Kidney capillary endothelial cell (primary cell): ENCODE measurements at regions not wholly inside any gene's neighbourhood (a gene's known extent, or its start where the extent isn't known, plus 50 kb on each side); places are given as distances from the start of the nearest gene placed in this dataset.
A peak's percentile ranks its signal among the peaks of the same experiment; 100 is the strongest.

Experiments
- DNase-seq: peaks from one replicate; pipeline ENCODE4 v3.0.0-alpha.2; 2018; ENCODE audit warnings: low spot score

DNA sequence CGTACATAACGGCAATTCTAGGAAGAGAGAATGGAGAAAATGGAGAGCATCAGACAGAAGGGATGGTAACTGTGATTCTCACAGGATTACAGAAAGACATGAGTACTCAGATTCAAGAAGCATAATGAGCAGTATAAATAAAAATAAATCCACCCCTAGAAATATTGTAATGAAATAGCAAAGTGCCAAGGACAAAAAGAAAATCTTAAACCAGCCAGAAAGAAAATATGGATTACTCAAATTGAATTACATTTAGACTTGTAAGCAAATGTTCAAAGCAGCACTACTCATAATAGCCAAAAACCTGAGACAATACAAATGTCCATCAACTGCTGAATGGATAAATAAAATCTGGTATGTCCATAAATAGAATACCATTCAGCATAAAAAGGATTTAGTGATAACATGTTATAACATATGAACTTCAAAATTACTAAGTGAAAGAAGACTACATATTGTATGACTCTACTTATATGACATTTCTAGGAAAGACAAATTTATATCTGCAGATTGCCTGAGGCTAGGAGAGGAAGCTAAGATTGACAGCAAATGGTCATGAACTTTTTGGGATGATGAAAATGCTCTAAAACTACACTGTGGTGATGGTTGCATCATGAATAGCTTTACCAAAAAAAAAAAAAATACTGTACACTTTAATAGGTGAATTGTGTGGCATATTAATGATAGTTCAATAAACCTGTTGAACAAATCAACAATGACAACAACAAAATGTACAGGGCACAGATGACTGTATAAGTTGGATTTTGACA, 63.4 kb upstream of the SPTBN1 start:
- DNase-seq: no peak

DNA sequence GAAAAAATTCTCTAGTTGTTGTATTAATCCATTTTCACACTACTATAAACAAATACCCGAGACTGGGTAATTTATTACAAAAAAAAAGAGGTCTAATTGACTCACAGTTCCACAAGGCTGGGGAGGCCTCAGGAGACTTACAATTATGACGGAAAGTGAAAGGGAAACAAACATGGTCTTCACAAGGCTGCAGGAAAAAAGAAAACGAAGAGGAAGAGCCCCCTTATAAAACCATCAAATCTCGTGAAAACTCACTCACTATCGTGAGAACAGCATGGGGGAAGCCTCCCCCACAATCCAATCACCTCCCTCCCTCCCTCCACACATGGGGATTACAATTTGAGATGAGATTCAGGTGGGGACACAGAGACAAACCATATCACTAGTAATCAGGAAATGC, 61.7 kb upstream of the SPTBN1 start:
- DNase-seq: no peak

DNA sequence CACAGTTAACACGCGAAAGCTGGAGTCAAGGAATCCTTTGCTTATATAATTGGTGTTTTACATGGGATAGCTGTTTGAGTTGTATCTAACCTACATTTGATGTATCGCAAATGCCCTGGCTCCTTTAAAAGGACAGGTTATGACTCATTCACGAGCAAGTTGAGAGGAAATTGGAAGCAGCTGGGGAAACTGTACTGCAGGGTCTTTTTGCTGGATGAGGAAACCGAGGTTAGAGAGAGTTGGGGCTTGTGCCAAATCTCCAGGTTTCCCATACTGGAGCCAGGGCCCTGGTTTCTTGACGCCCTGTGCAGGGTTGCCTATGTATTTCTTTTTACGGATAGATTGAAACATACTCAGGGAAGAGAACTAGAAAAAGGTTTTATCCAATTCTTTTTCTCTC, 60.0 kb upstream of the SPTBN1 start:
- peak; percentile 56 for DNase-seq

DNA sequence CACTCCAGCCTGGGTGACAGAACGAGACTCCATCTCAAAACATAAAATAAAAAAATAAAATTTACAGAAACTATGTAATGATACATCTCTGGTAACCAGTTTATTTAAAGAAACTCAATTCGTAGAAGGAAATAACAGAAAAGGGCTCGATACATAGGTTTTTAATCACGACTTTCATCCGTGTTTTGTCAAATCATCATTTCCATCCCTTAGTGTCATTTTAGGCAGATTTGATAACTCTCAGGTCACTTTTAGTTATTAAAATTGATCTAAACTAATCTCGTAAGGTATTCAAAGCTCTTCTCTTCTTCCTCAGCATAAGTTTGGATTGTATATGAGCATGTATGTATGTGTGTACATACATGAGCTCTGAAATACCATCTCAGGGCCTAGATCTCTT, 59.3 kb upstream of the SPTBN1 start:
- DNase-seq: no peak

DNA sequence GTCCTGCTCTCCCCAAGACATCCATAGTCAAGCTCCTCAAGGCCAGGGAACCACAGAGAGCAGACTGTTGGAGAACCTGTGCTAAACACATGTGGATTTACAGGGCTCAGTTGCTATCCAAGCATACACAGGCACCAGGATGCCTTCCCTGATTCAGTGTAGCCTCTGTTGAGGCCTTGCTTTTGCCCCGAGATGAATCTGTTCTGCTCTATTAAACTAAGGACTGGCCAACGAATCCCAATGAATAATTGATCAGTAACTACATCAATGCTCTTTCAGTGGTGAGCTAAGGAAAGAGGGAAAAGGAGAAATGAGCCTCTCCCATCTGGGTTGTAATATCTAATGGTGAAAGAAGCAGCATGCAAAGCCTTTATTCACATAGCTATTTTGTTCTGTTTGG, 58.7 kb upstream of the SPTBN1 start:
- no peak for DNase-seq

DNA sequence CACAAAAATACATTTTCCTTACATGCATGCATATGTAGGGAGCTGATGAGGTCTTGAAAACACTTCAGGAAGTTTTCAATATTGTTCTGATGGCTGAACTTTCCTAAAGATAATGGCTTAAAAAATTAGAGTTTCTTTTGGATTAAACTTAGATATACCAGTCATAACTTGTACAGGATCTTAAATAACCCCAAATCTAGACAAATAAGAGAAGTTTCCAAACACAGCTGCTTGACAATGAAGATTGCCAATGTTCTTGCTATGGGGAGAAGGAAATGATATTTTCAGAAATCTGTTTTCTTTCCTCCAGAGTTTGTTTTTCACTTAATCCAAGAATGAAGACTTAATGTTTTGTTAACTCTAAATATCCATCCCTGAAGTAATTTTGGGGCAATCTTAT, 54.6 kb upstream of the SPTBN1 start:
- no peak for DNase-seq

DNA sequence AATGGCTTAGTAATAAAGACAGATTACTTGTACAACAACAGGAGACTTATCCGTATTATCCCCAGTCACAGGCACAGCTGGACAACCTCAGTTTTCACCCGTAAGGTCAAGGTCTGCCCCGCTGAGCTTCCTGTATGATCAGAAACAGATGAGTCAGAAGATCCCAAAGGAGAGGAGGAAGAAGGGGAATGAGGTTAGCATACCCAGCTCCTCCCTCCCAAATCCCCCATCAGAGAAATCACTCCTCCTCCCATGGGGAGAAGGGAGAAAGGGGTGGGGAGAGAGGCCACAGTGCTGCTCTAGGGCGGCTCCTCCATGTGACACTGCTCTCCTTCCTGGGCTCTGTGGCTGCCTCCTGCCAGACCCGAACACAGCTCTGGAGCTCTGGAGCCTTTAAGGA, 53.8 kb upstream of the SPTBN1 start:
- DNase-seq: peak; percentile 21

DNA sequence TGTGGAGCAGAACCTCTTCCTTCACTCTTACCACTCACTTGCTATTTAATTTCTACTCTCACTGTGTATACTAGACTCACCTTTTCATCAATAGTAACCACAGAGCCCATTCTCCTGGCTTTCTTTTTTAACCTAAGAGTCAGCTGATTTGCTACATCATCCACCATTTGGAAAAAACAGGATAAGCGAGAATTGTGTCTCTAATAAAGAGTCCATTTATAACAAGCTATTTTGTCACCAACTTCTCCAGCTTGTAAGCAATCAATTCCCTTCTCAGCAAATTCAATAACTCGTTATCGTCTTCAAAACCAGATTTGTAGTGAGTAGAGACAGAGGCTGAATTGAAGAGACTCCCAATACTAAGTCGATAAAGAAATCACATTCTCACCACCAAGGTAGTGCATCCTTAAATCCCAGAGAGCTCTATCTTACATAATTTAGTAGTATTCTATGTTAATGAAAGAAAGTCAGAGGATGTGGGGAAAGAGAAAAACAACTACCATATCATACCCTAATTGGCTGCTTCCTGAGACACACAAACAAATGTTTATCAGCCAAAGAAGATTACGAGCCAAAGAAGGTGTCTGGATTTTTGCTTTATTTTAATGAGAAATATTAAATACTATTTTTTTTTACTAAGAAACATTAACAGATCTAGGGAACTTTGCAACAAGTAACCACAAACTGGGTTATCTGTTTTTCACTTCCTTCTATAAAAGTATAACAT, 52.5 kb upstream of the SPTBN1 start:
- DNase-seq: no peak

DNA sequence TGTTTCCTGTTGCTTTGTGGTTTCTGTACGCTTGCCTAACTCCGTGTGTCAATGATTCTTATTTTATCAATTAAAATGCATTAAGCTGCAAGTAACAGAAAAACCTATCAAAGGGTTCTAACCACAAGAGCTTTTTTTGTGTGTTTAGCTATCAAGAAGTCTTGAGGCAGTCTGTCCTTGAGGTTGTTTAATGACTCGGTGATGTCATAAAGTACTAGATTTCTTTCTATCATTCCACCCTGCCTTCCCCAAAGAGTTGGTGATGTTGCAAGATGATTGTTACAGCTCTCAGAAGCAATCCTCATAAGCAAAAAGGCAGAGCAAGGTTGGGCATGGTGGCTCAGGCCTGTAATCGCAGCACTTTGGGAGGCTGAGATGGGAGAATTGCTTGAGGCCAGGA, 51.9 kb upstream of the SPTBN1 start:
- DNase-seq: no peak

DNA sequence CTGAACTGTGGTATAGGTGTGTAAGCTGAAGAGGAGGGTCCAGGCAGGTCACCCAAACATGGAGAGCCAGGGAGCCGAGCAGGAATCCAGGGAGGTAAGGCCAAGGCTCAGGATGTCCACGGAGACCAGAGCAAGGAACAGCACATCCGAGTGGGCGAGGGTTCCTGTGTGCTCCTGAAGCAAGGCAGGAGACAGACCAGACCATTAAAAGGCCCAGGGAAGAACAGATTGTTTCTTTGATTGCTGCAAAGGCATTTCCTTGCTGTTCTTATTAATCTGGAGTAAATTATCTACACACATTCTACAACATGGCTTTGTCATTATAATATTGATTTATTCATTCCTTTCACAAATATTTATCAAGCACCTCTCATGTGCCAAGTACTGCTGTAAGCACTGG, 50.1 kb upstream of the SPTBN1 start:
- DNase-seq: no peak
